Fibroblast of lung (primary cell): ENCODE measurements at regions not wholly inside any gene's neighbourhood (a gene's known extent, or its start where the extent isn't known, plus 50 kb on each side); places are given as distances from the start of the nearest gene placed in this dataset.

Experiments used
- EZH2 ChIP-seq: IDR thresholded peaks from 2 replicates; pipeline ENCODE4 v1.5.1; 2012; ENCODE audit warnings: low read length, control low read depth, mild to moderate bottlenecking; ENCODE audit errors: missing control alignments
- TF ChIP-seq, protein P1 (sequence below), 2 donors: IDR thresholded peaks in 1 of 2; conservative IDR thresholded peaks in 1 of 2; 1 replicate in 1 of 2; 2 replicates in 1 of 2; pipeline ENCODE4 v1.5.1; 2011 to 2012; ENCODE audit warnings: low read length in 2 of 2, control low read depth in 1 of 2, inconsistent platforms in 1 of 2, low read depth in 1 of 2, mild to moderate bottlenecking in 1 of 2

DNA sequence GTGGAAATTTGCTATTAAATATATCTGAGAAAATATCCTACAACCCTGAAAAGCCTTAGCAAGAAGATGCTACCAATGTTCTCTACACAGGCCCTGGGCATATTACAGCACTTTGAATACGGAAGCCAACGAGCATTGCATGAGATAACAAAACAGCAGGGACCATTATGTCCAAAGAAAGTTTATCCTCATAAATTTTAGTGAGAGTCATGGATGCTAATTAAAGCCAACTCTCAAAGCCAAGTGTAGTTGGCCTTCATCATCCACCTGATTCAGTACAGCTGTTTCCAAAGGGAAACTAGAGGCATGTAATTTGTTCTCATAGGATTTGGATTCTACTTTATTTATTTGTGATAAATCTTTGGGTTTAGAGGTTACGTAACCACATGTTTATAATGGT lies 564.8 kb downstream of the RFPL4B start:
- TF ChIP-seq, protein P1, sequence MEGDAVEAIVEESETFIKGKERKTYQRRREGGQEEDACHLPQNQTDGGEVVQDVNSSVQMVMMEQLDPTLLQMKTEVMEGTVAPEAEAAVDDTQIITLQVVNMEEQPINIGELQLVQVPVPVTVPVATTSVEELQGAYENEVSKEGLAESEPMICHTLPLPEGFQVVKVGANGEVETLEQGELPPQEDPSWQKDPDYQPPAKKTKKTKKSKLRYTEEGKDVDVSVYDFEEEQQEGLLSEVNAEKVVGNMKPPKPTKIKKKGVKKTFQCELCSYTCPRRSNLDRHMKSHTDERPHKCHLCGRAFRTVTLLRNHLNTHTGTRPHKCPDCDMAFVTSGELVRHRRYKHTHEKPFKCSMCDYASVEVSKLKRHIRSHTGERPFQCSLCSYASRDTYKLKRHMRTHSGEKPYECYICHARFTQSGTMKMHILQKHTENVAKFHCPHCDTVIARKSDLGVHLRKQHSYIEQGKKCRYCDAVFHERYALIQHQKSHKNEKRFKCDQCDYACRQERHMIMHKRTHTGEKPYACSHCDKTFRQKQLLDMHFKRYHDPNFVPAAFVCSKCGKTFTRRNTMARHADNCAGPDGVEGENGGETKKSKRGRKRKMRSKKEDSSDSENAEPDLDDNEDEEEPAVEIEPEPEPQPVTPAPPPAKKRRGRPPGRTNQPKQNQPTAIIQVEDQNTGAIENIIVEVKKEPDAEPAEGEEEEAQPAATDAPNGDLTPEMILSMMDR (conservative IDR thresholded peaks at IDR 0.05 in 1 of 2, IDR thresholded peaks at IDR 0.05 in 1 of 2; ENCODE audit: low read depth in 1 of 2, low read length in 2 of 2): no peak
- no peak for TF ChIP-seq EZH2
